GOT3 (cell line): ENCODE measurements at regions not wholly inside any gene's neighbourhood (a gene's known extent, or its start where the extent isn't known, plus 50 kb on each side); places are given as distances from the start of the nearest gene placed in this dataset.
A peak's percentile ranks its signal among the peaks of the same experiment; 100 is the strongest.

Source experiments
- DNase-seq: peaks from one replicate; lab custom pipeline; 2025; ENCODE audit warnings: mixed read lengths; lab: John Stamatoyannopoulos, UW

DNA sequence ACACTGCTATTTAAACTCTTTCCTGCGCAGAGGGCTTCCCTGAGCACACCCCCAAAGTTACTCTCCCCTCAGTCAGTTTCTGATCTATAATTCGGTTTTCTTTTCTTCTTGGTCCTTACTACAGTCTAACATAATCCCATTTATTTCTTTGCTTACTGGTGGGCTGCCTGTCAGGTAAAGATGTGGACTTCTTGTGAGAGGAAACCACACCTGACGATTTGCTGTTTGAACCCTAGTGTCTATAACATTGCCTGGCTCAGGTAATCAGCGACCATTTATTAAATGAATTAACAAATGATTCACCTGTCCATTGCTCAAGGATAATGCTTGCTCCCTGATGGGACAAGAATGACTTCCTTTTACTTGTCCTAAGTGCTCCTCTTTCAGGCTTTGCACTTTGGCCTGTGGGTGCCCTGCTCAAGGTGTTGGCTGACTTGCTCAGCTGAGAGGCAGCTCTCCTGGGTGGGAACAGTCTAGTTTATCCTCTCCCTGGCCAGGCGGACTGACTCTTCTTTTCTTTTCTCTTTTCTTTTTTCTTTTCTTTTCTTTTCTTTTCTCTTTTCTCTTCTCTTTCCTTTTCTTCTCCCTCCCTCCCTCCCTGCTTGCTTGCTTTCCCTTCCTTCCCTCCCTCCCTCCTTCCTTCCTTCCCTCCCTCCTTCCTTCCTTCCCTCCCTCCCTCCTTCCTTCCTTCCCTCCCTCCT, 233.1 kb downstream of the BCAS1 start:
- no peak for DNase-seq

- DNase-seq: no peak
Measured at GRCh38 chr20:53834749-53835148, 235.6 kb downstream of the BCAS1 start.

DNA sequence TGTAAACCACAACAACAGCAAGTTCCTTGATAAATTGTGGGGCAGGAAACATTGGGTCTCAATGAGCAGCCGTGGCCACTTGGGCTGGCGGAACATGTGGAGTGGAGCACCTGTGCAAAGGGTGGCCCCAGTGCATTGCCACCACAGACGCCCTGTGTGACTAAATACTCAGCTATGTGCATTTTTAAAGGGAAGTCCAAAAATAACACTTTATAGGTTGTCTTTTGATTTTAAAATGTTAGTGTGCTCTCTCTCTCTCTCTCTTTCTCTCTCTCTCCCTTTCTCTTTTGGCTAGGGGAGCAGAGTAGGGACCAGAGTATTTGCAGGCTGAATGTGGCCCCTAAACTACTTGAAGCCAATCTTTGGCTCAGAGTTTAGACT, 236.3 kb downstream of the BCAS1 start:
- DNase-seq: no peak

DNA sequence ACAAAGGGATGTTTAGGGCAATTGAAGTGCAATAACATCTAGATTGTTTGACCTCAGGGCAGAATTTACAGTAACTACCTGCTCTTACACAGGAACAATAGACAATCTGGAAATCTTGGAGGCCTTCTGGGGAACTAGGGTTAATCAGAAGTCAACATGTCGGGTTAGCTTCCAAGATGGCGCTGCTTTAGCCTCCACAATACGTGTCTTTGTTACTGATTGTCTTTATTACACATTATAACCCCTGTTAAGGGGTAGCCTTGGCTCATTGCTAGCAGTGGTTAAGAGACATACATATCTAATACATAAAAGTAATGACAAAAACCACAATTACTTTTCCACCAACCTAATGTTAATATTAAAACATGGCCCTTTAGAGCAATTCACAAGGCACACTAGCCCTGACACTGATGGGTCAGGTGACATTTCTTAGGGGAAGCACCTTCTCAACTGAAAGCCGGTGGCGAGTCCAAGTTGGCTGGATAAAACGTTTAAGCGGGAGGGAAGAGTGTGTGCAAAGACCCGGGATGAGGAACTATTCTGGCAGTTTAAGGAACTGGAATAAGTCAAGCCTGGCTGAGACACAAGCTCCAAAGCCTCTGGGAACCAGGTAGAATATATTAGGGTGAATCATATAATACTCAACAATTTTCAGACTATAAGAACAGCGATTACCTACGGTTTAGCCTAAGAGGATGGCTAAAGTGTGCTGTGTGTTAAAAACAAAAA, 236.9 kb downstream of the BCAS1 start:
- DNase-seq: no peak

- DNase-seq: no peak
Measured at GRCh38 chr20:53832499-53832898, 237.9 kb downstream of the BCAS1 start.

DNA sequence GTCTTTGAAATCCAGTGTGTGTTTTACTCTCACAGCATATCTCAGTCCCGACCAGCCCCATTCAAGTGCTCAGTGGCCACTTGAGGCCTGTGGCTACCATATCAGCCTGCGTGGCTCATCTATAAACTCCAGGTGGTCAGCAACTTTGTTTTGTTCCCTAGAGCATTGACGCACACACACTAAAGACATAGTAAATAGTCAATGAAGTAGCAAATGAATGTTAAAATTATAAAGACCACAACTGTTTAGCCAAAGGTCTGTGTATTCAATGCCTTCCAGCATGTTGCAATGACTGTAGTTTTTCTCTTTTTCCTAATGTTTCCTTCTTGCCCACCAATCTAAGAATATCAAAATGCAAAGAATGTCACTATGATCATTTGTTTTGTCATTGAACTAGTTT, 238.2 kb upstream of the ZNF217 start:
- DNase-seq: no peak

GRCh38 chr20:53831228-53831627, 237.6 kb upstream of the ZNF217 start:
- no peak for DNase-seq

GRCh38 chr20:53829724-53830521, 236.3 kb upstream of the ZNF217 start:
- no peak for DNase-seq

DNA sequence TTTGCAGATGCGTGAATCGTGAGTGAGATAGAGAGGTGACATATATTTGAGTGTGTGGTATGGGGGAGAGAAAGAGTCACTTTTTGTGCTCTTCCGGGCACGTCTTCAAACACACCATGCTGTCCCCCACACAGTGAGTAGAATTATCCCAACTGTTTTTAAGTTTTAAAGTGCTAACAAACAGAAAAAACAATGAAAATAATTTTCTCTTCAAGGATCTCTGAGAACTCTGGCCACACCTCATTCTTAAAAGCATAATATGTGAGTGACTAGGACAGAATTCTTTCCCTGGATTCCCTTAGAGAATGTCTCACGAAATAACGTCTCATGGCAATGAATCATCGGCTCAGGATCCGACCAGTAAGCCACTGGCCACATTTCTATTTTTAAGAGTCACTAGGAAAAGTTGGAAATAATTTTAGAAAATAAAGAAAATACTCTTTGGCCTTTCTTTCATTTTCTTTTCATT, 235.7 kb upstream of the ZNF217 start:
- no peak for DNase-seq

- peak; percentile 31 for DNase-seq
Measured at GRCh38 chr20:53828682-53829254, 235.1 kb upstream of the ZNF217 start.

- no peak for DNase-seq
Measured at GRCh38 chr20:53828088-53828681, 234.5 kb upstream of the ZNF217 start.

DNA sequence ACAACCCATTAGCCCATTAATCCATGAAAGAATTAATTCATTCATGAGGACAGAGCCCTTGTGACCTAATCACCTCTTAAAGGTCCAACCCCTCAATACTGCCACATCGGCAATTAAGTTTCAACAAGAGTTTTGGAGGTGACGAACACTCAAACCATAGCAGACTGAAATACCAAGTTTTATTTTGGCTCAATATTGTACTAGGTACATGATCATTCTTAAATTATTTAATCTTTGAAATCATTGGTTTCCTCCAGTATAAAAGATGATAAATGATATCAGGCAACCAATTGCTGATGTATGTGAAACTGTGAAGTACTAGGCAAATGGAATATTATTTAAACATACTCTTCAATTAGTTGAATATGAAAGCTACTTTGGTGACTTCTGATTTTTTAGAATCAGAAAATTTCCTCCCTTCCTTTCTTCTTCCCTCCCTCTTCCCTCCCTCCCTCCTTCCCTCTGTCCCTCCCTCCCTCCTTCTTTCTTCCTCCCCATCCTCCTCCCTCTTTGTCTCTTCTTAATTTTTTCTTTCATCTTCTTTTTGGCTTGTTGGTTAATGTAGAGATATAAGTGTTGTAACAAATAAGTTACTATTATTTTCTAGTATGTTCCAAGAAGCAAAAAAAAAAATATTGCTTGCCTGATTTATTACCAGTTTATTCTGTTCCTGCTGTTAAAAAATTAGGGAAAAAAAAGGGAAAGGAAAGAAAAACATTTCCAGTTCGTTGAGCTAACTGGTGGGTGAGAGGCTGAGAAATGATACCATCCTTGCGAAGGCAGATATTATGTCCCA, 233.9 kb upstream of the ZNF217 start:
- no peak for DNase-seq

- DNase-seq: no peak
Measured at GRCh38 chr20:53826597-53827291, 233.1 kb upstream of the ZNF217 start.

DNA sequence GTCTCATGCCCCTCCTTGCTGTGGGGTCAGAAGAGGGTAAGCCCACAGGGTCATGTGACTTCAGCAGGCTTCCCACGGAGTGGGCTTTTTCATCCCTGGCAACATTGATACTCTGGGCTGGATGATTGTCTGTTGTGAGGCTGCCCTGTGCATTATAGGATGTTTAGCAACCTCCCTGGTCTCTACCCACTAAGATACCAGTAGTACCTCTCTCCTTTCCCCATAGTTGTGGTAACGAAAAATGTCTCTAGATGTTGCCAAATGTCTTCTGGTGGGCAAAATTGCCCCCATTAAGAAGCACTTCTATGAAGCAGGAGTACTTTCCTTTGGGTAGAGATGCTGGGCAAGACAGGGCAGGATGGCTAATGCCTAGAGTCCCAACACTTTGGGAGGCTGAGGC, 232.5 kb upstream of the ZNF217 start:
- DNase-seq: no peak

DNA sequence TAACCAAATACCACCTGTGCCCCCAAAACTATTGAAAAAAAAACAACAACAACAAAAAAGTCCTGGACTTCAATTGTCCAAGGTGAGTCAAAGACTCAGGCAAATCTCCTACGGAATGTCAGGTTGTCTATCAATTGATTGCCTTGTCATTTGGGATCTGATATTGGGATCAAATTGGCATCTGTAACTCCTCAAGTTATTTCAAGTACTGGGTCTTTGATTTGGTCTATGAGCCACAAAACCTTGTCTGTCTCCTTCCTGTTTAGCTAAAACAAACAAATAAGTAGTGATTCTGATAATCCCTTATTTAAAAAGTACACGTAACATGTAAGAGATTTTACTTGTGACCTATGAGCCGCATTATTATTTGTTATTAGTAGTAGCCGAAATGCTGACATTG, 231.6 kb upstream of the ZNF217 start:
- DNase-seq: no peak

DNA sequence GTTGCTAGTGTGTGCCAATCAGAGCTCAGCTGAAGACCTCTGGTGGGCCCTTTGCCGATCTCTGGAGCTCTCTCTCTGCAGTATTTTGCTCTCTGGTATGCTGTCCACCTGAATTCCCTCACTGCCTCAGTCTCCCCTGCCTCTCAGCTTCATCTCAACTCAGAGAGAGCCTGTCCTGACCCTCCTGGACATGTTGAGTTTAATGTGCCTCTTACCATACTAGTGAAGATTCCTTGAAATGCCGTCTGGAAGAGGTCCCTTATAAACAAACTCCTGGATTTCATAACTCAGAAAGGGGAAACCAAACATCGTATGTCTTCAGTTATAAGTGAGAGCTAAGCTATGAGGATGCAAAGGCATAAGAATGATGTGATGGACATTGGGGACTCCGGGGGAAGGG, 231.1 kb upstream of the ZNF217 start:
- DNase-seq: no peak

GRCh38 chr20:53823121-53823764, 229.6 kb upstream of the ZNF217 start:
- no peak for DNase-seq

- no peak for DNase-seq
Measured at GRCh38 chr20:53822534-53822933, 228.9 kb upstream of the ZNF217 start.

GRCh38 chr20:53819973-53820451, 226.4 kb upstream of the ZNF217 start:
- DNase-seq: no peak
